CD4-positive, alpha-beta T cell treated with Interleukin-17A for 1 hour (primary cell): ENCODE measurements at regions not wholly inside any gene's neighbourhood (a gene's known extent, or its start where the extent isn't known, plus 50 kb on each side); places are given as distances from the start of the nearest gene placed in this dataset.

Source experiments
- DNase-seq: peaks from one replicate; pipeline ENCODE4 v3.0.0-alpha.2; 2020

- no peak for DNase-seq
Measured at GRCh38 chr16:51705142-51705541, 554.1 kb upstream of the SALL1 start.

- DNase-seq = no peak
Measured at GRCh38 chr16:51701025-51701424, 550.0 kb upstream of the SALL1 start.

GRCh38 chr16:51699686-51700396 is 548.8 kb upstream of the SALL1 start:
- no peak for DNase-seq

GRCh38 chr16:51698647-51699046 is 547.6 kb upstream of the SALL1 start:
- DNase-seq = no peak

GRCh38 chr16:51697454-51697853 is 546.4 kb upstream of the SALL1 start:
- no peak for DNase-seq

GRCh38 chr16:51696376-51696775 is 545.3 kb upstream of the SALL1 start:
- no peak for DNase-seq

- DNase-seq = no peak
Measured at GRCh38 chr16:51691109-51691508, 540.0 kb upstream of the SALL1 start.

GRCh38 chr16:51685498-51685897 is 534.4 kb upstream of the SALL1 start:
- no peak for DNase-seq

- DNase-seq = no peak
Measured at GRCh38 chr16:51683882-51684281, 532.8 kb upstream of the SALL1 start.

GRCh38 chr16:51682905-51683304 is 531.8 kb upstream of the SALL1 start:
- no peak for DNase-seq

GRCh38 chr16:51674615-51675014 is 523.5 kb upstream of the SALL1 start:
- DNase-seq = no peak

- DNase-seq = no peak
Measured at GRCh38 chr16:51670527-51670926, 519.5 kb upstream of the SALL1 start.

- DNase-seq = no peak
Measured at GRCh38 chr16:51666821-51667220, 515.8 kb upstream of the SALL1 start.

GRCh38 chr16:51666074-51666473 is 515.0 kb upstream of the SALL1 start:
- no peak for DNase-seq

- DNase-seq = no peak
Measured at GRCh38 chr16:51665436-51665998, 514.4 kb upstream of the SALL1 start.

- DNase-seq = no peak
Measured at GRCh38 chr16:51658531-51658930, 507.5 kb upstream of the SALL1 start.

- DNase-seq = no peak
Measured at GRCh38 chr16:51657848-51658247, 506.8 kb upstream of the SALL1 start.

- no peak for DNase-seq
Measured at GRCh38 chr16:51655249-51655648, 504.2 kb upstream of the SALL1 start.

- DNase-seq = no peak
Measured at GRCh38 chr16:51651061-51651466, 500.0 kb upstream of the SALL1 start.

- DNase-seq = no peak
Measured at GRCh38 chr16:51649631-51650030, 498.6 kb upstream of the SALL1 start.

- DNase-seq = no peak
Measured at GRCh38 chr16:51648526-51648925, 497.5 kb upstream of the SALL1 start.

GRCh38 chr16:51641191-51641765 is 490.2 kb upstream of the SALL1 start:
- DNase-seq = no peak

- no peak for DNase-seq
Measured at GRCh38 chr16:51640196-51640595, 489.1 kb upstream of the SALL1 start.

GRCh38 chr16:51638339-51639135 is 487.5 kb upstream of the SALL1 start:
- DNase-seq = no peak
